ENCODE measurements at regions not wholly inside any gene's neighbourhood (a gene's known extent, or its start where the extent isn't known, plus 50 kb on each side); places are given as distances from the start of the nearest gene placed in this dataset.

GRCh38 chr9:20269620-20270019, 352.7 kb downstream of the MLLT3 start:
- TF ChIP-seq CTCF (IDR thresholded peaks at IDR 0.05) (no peak), POLR2A (IDR thresholded peaks at IDR 0.05) (no peak), POLR2AphosphoS5 (IDR thresholded peaks at IDR 0.05) (no peak)

Data from prostate gland (tissue), 2 donors.